GM19240 (cell line): ENCODE measurements at regions not wholly inside any gene's neighbourhood (a gene's known extent, or its start where the extent isn't known, plus 50 kb on each side); places are given as distances from the start of the nearest gene placed in this dataset.
"Not testable (repeated sequence)": the region's sequence is repeated elsewhere in the genome, so short reads cannot be mapped to it uniquely, and the experiment has no call there.

ENCODE experiments used
- DNase-seq: peaks from one replicate; pipeline ENCODE4 v3.0.0; 2011; ENCODE audit warnings: low spot score; ENCODE audit not compliant: insufficient read length

DNA sequence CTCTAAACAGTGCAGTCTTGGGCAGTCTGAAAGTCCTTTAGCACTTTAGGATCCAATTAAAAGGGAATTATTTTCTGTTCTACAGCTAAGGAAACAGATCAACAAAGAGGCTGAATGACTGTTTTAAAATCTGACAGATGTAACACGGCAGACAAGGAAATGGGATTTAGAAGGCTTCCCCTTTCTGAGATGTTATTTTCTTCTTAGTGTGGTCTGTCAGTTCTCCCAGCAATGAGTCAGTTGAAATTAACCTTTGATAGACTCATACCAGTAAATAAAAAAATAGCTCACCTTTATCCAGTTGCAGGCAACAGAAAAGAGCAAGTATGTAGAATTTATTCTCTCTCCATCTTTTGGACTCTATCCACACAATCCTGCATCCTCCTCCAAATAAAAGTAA, 98.1 kb downstream of the NEDD1 start:
- no peak for DNase-seq

DNA sequence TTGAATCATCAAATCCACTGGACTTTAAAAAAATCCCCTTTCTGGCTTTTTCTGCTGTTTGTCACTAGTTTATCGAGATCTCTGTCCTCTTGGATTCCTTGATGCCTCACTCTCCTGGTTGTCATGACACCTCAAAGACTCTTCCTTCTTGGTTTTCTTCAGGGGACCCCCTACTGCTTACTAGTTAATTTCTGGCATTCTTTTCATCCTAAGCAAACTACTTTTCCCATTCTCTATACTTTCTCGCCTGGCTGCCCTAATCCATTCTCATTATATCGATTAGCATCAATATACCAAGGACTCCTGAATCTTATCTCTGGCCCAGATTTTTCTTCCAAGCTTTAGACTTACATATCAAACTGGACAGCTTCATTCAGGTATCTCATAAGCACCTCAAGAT, 98.6 kb downstream of the NEDD1 start:
- no peak for DNase-seq

DNA sequence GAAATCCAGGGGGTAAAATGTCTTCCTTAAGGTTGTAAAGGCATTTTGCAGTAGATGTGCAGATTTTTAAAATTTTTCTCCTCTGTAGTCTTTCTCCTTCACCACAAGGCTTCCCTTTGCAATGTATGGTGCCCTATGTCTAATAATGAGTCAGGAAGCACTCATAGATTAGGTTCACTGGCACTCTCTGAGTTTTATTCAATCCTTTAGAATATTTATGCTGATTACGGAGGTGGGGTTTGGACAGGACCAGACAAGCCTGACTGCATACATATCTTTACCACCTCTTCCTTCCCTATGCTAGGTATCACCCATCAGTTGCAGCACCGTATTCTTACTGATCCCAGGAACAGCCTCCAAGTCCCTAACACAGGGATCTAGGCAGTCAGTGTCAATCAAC, 99.5 kb downstream of the NEDD1 start:
- no peak for DNase-seq

DNA sequence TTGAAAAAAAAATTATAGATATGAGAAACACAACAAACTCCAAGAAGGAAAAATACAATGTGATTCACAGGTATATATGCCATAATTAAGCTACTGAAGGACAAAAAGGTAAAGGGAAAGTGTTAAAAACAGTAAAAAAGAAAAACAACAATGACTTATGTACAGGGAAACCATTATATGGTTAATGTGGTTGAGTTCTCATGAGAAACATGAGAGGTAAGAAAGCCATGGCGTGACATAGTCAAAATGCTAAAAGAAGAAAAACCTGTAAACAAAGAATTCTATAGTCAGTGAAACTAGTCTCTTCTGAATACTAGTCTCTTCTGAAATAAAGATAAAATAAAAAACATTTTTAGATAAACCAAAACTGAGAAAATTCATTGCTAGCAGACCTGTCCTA, 109.1 kb downstream of the NEDD1 start:
- no peak for DNase-seq

DNA sequence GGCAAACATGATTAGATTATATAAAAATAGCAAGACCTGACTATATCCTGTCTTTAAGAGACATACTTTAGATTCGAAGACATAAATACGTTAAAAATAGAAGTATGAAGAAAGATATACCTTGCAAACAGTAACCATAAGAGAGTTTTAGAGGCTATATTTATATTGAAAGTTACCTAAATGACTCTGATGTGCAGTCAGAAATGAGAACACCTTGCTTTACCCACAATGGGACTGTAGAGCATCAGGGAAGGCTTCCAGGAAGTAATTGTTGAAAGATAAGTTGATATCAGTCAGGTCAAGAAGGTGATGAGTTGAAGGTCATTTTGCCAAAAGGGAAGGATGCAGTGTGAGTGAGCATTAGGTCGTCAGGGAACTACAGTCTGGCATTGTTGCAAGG, 110.2 kb downstream of the NEDD1 start:
- DNase-seq, result no peak

DNA sequence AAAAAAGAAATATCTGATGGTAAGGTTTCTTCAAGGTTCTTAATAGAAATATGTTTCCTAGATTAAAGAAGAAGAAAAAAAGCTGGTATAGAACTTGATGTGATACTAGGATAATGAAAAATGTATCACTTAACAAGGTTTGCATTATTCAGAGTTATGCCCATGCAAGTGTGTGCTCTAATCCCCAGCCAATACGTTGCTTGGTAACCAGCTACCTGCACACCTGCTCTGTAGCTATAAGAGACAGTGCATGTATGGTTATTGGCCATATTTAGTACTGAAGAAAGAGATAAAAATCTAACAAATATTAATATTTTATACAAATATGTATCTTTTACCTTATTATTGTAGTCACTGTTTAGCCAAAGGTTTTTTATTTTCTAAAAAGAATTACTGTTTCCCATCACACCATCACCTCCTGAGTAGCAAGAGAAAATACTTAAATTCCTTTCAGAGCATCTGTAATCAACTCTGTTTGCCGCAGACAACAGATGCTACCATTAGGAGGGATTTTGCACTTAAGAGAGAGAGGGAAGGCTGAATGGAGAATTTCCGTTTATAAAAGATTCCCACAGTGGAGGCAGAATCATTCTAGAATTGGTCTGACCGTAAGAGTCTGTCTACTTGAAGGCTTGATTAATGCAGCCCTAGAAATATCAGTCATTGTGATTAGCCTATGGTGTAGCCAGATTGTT, 115.6 kb downstream of the NEDD1 start:
- no peak for DNase-seq

DNA sequence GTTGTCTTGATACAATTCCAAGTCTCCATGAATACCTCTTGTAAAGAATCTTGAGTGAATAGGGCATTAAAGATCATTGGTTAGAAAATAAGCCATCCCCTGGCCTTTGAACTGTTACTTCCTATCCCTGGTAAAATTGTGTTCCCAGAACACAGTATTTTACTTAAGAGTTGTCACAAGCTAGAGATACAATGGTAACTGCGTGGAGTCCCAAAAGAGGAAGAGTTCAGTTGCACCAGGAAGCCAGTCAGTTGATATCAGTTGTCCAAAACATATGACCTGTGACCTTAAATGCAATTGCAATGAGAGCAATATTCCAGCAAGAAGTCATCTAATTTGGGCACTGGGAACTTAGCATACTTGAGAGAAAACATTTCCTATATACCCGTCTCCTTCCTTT, 117.3 kb downstream of the NEDD1 start:
- no peak for DNase-seq

DNA sequence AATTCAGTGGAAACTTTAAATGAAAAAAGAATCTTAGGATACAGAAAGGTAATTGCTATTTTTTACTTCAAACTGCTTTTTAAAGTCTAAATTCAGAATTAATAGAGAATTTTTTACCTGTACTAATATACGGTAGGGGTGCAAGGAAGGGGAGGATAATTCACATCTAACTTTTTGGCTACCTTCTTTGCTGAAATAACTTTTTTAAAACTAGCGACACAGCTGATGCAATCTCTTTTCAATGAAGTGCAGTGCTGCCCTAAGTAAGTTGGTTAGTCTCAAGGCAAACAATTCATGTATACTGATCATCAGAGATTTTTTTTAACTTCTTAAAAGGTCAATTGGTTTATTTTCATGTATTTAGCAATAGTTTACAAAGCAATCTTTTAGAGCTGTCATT, 119.8 kb downstream of the NEDD1 start:
- DNase-seq, result no peak

DNA sequence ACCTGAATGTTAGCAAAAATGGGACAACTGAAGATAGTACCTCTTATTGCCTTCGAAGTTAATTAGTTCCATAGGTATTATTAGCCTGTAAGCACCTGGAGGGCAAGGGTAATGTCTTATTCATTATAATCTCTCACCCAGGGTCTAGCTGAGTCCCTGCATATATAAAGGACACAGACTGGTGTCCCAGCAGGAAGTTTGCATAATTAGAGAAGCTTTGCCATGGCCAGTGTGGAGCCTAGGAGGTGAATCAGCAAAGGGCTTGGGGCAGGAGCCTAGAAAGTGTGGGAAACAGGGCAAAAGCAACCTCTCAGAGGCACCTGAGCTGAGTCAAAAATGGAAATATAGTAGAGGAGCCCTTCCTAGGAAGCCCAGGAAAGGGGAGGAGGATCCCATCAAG, 120.4 kb downstream of the NEDD1 start:
- no peak for DNase-seq

DNA sequence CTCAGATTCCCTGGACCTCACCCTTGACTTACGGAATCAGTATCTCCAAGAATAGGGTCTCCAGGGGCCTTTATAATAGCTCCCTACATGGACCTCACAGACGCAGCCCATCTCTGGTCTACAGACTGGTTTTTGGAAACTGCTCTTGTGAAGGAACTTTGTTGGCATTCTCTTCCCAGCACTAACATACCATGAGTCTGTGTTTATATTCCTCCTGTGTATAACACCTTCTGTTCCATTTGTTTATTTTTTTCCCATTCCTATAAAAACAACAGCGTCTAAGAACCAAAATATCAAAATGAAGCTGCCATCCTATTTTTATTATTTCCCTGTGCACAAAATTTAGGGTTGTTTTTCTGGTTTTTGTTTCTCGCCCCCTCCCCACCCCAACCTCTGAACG, 131.1 kb downstream of the NEDD1 start:
- no peak for DNase-seq

DNA sequence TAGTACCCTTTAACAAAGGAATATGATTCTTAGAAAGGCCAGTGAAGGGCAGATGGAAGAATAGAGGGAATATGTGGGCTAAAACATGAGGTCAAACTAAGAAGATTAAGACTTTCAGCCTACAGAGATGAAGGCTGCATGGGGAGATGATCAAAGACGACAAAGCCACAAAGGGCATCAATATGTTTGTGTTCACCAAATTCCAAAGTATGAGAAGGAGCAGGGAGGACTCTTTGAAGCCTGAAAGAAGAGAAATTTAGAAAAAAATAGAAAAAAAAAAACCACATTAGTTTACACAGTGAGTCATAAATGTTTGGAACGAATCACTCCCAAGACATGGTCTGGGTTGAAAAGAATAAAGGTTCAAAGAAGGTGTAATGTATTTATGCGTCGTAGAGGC, 131.8 kb downstream of the NEDD1 start:
- DNase-seq, result no peak

DNA sequence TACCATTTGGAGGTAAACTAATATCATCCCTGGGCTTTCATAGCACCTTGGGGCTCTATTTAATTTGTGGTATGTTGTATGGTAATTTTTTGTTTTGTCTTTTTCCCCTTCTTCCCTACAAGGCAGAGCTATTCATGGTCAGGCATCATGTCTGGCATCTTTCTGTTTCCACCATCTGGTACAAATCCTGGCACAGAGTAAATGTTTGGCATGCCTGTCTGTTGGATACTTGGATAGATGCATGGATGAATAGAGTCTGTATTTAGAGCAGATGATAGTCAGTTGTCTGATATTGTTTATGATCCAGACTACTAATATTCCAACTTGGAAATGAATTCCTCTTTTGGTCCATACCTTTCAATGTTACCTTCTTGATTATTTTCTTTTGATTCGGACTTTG, 139.8 kb downstream of the NEDD1 start:
- DNase-seq, result no peak

DNA sequence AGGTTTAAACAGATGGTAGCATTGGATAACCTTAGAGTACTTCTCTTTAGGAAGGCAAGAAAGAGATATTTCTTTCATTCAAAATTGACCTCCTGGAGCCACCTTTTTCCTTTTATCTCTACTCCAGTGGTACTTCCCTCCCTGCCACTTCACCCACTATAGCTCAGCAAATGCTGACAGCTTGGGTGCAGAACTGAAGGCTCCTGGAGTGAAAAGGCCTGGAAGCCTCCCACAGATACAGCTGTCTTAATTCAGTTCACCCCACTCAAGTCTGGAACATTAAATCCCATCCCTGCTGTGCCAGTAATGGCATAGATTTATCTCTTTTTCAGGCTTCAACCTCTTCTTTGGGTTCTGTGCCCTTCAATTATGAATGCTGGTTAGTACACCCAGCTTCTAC, 140.3 kb downstream of the NEDD1 start:
- DNase-seq, result no peak

DNA sequence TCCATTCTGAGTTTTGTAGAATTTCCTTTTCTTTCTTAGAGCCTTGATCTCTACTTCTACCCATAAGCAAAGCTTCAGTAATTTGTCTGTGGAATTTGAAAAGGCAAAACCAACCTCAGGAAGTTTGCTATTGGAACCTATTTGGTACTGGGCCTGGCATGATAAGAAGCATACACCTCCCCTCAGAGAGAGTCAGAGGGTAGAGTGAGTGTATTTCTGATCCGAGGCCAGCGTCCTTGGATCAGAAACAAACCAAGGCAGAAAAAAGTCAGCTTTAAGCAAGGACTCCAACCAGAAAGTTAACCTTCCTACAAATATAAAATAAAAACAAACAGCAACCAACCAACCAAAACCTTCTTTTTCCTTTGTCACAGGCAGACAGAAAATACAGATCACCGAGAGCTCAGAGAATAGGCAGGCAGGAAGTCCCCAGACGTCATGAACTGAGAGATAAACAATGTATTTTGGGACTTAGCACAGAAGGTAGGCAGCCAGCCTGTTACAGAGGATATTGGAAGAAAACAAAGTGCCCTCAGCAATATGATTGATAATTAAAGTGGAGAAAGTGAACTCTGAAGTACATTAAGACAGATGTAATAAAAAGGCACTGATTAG, 141.5 kb downstream of the NEDD1 start:
- no peak for DNase-seq

DNA sequence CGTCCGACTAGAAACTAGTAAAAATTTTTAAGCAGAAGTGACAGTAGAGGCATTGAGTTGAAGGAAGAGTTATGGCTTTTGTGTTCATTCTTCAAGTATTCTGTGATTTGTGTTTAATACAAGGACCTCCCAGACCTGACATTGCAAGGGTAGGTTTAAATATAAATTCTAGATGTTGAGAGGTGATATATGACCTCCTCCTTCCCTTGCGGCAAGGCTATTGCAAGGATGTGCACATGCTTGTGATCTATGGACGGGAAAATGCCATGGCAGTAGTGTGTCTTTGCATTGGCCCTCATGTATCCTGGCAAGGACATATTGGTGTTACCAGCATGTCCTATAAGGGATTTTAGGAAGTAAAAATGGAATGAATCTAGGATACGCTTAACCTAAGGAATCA, 143.5 kb downstream of the NEDD1 start:
- no peak for DNase-seq

DNA sequence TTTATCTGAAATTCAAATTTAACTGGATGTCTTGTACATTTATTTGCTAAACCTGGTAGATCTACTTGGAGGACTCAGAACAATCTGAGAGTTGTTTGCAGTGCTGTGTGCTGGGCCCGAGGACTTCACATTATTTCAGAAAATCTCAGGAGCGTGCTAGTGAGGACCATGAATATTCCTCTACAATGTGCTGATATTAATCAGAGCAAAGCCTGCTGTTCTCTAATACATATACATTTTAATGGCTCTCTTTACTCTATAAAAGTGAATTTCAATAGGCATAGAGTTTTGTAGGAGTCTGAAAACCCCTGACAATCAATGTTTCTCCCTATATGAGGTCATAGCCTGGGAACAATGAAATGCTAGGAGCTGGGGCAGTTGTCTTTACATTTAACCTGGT, 144.3 kb downstream of the NEDD1 start:
- no peak for DNase-seq

DNA sequence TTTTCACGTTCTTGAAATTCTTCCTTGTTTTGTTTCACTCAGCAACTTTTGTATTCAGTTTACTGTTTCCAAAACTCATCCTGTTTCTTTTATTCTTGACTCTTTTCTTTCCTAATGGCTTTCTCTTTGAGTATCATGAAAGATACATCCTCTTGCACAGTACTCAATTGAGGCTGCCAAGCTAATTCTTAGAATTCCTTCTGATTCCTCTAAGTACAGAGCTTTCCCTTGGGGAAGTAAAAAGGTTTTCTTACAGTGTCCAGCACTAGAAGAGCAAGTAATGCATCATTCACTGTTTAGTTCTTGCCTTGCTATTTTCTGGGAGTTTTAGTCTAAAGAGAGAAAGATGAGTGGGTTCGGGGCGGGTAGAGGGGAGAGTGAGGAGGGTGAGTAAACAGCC, 154.1 kb downstream of the NEDD1 start:
- DNase-seq, result no peak

DNA sequence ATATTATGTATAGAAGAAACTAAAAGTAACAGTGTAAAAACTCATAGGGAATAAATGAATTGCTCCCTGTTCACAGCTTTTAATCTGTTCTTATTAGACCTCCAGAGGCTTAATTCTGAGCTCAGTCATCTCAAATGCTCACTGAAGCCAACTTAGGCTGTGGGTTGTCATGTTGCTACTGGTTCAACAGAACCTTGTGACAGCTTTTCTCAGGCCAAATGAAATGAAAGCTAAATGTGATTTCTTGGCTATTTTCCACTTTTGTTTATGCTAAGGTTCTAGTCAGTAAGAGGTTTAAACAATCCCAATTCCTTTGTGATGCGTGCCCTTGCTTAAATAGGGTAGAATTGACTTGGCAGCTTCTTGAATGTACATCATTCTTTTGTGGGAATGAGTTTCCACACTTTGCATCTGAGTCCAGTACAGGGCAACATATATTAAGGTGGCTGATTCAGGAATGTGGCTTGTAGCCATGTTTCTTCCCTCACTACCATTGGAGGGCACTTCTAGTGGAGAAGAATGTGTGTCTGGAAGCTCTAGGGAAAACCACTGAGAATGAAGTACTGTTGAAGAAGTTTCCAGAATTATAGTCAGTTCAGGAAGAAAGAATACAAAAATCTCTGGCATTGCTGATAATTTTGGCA, 156.4 kb downstream of the NEDD1 start:
- DNase-seq, result no peak

DNA sequence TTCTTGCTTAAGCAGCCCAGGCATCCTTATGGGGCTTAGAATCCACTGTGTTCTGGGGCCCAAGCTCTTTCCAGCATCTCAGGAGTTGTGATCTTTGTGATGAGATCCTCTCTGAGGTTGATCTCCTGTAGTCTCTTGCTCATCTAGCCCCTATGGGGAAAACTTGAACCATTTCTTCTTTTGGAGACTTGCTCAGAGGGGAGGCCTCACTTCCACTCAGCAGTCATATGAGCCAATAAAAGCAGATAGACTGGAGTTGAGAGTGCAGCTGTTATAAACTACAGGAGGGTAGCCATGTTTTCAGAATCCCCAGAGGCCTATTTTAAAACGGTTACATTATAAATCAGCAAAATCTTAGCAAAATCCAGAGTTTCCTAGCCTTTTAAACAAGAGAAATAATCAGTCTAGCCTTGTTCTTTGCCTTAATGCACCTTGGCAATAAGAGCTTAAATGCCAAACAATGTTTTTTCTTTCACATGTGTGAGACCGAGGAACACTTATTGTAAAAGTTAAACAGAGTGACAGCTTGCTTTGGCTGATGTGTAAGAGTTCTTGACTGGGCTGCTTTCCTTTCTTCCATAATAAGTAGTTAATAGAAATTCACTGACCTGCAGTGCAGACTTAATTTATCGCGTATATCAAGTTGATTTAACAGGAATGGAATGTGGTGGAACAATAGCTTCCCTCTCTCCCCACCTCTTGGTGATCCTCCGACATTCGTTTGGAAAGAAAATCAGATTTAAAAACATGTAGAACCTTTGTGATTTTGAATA, 168.3 kb downstream of the NEDD1 start:
- DNase-seq, result no peak

DNA sequence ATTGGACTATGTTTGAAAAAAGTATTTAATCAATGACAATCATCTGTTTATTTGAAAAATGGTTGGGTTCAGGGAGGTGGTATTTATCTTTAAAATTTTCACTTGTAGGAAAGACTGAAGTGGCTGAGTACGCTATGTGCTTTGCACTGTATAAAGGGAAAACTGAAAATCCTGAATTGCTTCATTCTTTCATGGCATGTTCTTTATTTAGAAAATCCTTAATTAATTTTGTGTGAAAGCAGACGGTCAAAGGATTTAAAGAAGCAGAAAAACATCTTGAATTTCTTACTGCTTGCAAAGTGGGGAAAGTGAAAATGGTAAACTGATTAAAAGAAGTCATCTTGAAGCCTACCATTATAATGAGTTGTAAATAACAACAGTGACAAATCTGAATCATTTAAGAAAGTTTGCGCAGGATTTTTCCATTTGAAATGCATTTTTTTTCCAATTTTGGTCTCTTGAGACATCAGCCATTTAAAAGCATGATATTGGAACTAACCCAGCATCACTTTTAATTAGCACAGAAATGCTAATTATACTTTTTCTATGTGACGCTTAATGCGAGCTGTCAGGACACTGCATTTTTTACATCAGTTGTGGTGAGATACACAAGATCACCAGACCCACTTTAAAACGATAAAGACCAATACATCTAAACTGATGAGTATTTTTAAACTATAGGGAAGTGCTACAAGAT, 169.0 kb downstream of the NEDD1 start:
- no peak for DNase-seq

DNA sequence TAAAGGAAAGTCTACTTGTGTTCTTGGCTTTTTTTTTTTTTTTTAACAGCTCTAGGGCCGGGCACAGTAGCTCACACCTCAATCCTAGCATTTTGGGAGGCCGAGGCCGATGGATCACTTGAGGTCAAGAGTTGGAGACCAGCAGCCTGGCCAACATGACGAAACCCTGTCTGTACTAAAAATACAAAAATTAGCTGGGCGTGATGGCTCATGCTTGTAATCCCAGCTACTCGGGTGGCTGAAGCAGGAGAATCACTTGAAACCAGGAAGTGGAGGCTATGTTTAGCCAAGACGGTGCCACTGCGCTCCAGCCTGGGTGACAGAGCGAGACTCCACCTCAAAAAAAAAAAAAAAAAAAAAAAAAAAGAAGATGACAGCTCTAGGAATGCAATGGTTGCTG, 169.9 kb downstream of the NEDD1 start:
- not testable (repeated sequence) for DNase-seq

DNA sequence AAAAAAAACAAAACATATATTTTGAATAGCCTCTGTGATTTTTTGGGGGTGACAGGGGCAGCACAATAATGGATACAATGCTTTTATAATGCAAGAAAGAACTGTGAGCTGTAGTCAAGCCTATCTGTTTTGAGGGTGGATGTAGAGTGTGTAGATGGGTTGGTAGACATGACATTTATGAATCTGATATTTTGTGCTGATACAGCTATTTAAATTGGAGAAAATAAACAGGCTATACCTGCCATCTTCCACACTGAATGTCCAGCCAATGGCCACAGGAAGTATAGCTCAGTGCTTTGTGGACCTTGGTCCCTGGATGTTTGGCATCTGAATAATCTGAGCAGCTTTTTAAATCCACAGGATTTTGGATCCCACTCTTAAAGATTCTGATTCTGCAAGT, 175.0 kb downstream of the NEDD1 start:
- no peak for DNase-seq
